Smooth muscle cell (in vitro differentiated cells): ENCODE measurements at regions not wholly inside any gene's neighbourhood (a gene's known extent, or its start where the extent isn't known, plus 50 kb on each side); places are given as distances from the start of the nearest gene placed in this dataset.

Experiments used
- DNase-seq: peaks from one replicate; lab custom pipeline; 2025; ENCODE audit not compliant: unreplicated experiment; lab: John Stamatoyannopoulos, UW
- H2AFZ ChIP-seq: fragments of 200-600 bp; sonication (generic); 2 replicates; pipeline ENCODE4 v1.6.0; 2016; ENCODE audit warnings: antibody characterized with exemption, low read depth, mild to moderate bottlenecking
- H3F3A ChIP-seq: fragments of 200-600 bp; sonication (generic); 2 replicates; pipeline ENCODE4 v1.6.0; 2017; ENCODE audit warnings: antibody characterized with exemption, low read depth
- H3K27ac ChIP-seq: fragments of 200-600 bp; sonication (generic); 2 replicates; pipeline ENCODE4 v1.5.1; 2016; ENCODE audit warnings: low read depth, mild to moderate bottlenecking
- H3K27me3 ChIP-seq: fragments of 200-600 bp; sonication (generic); 2 replicates; pipeline ENCODE4 v1.6.1; 2016; ENCODE audit warnings: low read depth, mild to moderate bottlenecking
- H3K36me3 ChIP-seq: fragments of 200-600 bp; sonication (generic); 2 replicates; pipeline ENCODE4 v1.5.1; 2016; ENCODE audit warnings: low read depth
- H3K4me1 ChIP-seq: fragments of 200-600 bp; sonication (generic); 2 replicates; pipeline ENCODE4 v1.5.1; 2016; ENCODE audit warnings: low read depth
- H3K4me2 ChIP-seq: fragments of 200-600 bp; sonication (generic); 2 replicates; pipeline ENCODE4 v1.6.0; 2016; ENCODE audit warnings: mild to moderate bottlenecking
- H3K4me3 ChIP-seq: fragments of 200-600 bp; sonication (generic); 2 replicates; pipeline ENCODE4 v1.5.1; 2016; ENCODE audit warnings: mild to moderate bottlenecking
- H3K79me2 ChIP-seq: fragments of 200-600 bp; sonication (generic); 2 replicates; pipeline ENCODE4 v1.6.0; 2016; ENCODE audit warnings: low read depth, mild to moderate bottlenecking
- H3K9ac ChIP-seq: fragments of 200-600 bp; sonication (generic); 2 replicates; pipeline ENCODE4 v1.6.0; 2016; ENCODE audit warnings: low read depth
- H3K9me3 ChIP-seq: fragments of 200-600 bp; sonication (generic); replicated peaks from 2 replicates; pipeline ENCODE4 v1.5.1; 2016; ENCODE audit warnings: low read depth
- H4K20me1 ChIP-seq: fragments of 200-600 bp; sonication (generic); 2 replicates; pipeline ENCODE4 v1.6.0; 2016; ENCODE audit warnings: low read depth
- CTCF ChIP-seq: fragments of 200-600 bp; sonication (generic); IDR thresholded peaks from 2 replicates; pipeline ENCODE4 v1.5.1; 2017; ENCODE audit warnings: borderline replicate concordance, mild to moderate bottlenecking, antibody characterized with exemption; ENCODE audit not compliant: insufficient read depth, poor library complexity, severe bottlenecking
- WGBS: methylation state at CpG from one replicate; pipeline ENCODE4 v1.1.7; 2016; ENCODE audit warnings: low lambda C conversion rate; 5-methylcytosine and 5-hydroxymethylcytosine counted together

- TF ChIP-seq CTCF, result no peak
- no peaks in the 10 kb centered on the region for H3K79me2 ChIP-seq
- H2AFZ ChIP-seq, result peak overlapping the region; percentile 13
- H3K9me3 ChIP-seq, result no peaks in the 10 kb centered on the region
- peak overlapping the region; percentile 87 for H3K27ac ChIP-seq
- H3K36me3 ChIP-seq, result no peaks in the 10 kb centered on the region
- no peaks in the 10 kb centered on the region for H3K27me3 ChIP-seq
- no peak overlapping the region for H3K4me3 ChIP-seq
- peaks cover 11% of the 10 kb centered on the region for H3K4me1 ChIP-seq
- H3K4me2 ChIP-seq, result peak overlapping the region; percentile 54
- no peak for DNase-seq
- peaks cover 20% of the 10 kb centered on the region for H3F3A ChIP-seq
- no peaks in the 10 kb centered on the region for H4K20me1 ChIP-seq
- WGBS, result 49% methylated on average over 10 of the region's 10 CpGs
- peak overlapping the region; percentile 28 for H3K9ac ChIP-seq
Measured at GRCh38 chr3:150146991-150147761, 176.5 kb upstream of the PFN2 start.

- H3K9ac ChIP-seq, result no peak overlapping the region
- peaks cover 11% of the 10 kb centered on the region for H3K4me1 ChIP-seq
- H2AFZ ChIP-seq, result no peak overlapping the region
- no peak overlapping the region for H3K4me3 ChIP-seq
- TF ChIP-seq CTCF, result no peak
- no peaks in the 10 kb centered on the region for H3K27me3 ChIP-seq
- no peaks in the 10 kb centered on the region for H3K9me3 ChIP-seq
- 89% methylated on average over 3 of the region's 3 CpGs for WGBS
- no peaks in the 10 kb centered on the region for H4K20me1 ChIP-seq
- no peak overlapping the region for H3K27ac ChIP-seq
- no peaks in the 10 kb centered on the region for H3K36me3 ChIP-seq
- DNase-seq, result no peak
- H3F3A ChIP-seq, result peaks cover 20% of the 10 kb centered on the region
- no peaks in the 10 kb centered on the region for H3K79me2 ChIP-seq
- H3K4me2 ChIP-seq, result no peak overlapping the region
Measured at GRCh38 chr3:150145659-150146058, 175.0 kb upstream of the PFN2 start.

GRCh38 chr3:150144191-150144708 lies 173.6 kb upstream of the PFN2 start:
- WGBS, result 97% methylated on average over 6 of the region's 6 CpGs

More at GRCh38 chr3:150144191-150144708, 173.6 kb upstream of the PFN2 start:
- TF ChIP-seq CTCF, result no peak
- no peak for DNase-seq
- Histone ChIP-seq H3K9me3 (no peaks in the 10 kb centered on the region), H2AFZ (no peak overlapping the region), H3K4me1 (peaks cover 9% of the 10 kb centered on the region), H3K79me2 (no peaks in the 10 kb centered on the region), H3K27me3 (no peaks in the 10 kb centered on the region), H3F3A (peaks cover 20% of the 10 kb centered on the region), H3K36me3 (no peaks in the 10 kb centered on the region), H3K27ac (no peak overlapping the region), H3K4me3 (no peak overlapping the region), H3K4me2 (no peak overlapping the region), H4K20me1 (no peaks in the 10 kb centered on the region), H3K9ac (no peak overlapping the region)
